GM12874 (cell line): ENCODE measurements at regions not wholly inside any gene's neighbourhood (a gene's known extent, or its start where the extent isn't known, plus 50 kb on each side); places are given as distances from the start of the nearest gene placed in this dataset.

Source experiments
- TF ChIP-seq, protein P1 (sequence below): IDR thresholded peaks from 2 replicates; pipeline ENCODE4 v1.5.1; 2011; ENCODE audit warnings: low read depth, mild to moderate bottlenecking, control low read depth, low read length, moderate library complexity; ENCODE audit not compliant: insufficient read depth

DNA sequence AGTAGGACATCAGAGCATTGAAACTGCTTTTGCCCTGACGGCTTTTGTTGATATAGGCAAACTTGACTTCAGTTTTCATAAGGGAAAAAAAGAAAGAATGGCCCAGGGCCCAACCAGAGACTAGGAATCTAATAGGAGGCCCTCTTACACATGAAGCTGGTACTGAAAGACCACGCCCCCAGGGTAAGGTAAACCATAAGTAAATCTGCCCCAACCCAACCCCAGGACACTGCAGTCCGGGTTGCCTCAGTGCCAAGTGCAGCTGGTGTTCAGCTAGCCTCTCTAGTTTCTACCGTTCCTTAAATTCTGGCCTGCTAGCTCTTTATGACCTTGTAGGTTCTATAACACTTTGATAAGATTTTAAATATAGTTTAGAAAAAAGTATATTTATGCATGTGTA, 136.7 kb downstream of the AQP9 start:
- TF ChIP-seq, protein P1, sequence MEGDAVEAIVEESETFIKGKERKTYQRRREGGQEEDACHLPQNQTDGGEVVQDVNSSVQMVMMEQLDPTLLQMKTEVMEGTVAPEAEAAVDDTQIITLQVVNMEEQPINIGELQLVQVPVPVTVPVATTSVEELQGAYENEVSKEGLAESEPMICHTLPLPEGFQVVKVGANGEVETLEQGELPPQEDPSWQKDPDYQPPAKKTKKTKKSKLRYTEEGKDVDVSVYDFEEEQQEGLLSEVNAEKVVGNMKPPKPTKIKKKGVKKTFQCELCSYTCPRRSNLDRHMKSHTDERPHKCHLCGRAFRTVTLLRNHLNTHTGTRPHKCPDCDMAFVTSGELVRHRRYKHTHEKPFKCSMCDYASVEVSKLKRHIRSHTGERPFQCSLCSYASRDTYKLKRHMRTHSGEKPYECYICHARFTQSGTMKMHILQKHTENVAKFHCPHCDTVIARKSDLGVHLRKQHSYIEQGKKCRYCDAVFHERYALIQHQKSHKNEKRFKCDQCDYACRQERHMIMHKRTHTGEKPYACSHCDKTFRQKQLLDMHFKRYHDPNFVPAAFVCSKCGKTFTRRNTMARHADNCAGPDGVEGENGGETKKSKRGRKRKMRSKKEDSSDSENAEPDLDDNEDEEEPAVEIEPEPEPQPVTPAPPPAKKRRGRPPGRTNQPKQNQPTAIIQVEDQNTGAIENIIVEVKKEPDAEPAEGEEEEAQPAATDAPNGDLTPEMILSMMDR: no peak

DNA sequence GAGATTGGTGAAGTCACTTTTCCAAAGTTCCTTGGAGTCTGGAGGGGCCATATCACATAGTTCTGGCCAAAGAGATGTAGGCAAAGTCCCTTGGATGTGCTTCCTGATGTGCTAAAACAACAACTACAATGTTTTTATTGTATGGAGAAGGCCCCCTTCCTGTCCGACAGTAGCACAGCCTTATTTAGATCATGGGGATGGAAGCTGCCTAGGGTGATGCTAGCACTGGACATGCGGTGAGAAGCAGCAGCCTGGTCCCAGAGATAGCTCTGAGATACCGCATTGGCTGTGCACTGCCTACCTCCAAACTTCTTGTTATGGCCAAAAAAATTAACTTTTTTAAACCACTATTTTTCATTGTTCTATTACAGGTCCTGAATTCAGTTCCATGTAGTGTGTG, 137.6 kb downstream of the AQP9 start:
- TF ChIP-seq, protein P1: no peak

DNA sequence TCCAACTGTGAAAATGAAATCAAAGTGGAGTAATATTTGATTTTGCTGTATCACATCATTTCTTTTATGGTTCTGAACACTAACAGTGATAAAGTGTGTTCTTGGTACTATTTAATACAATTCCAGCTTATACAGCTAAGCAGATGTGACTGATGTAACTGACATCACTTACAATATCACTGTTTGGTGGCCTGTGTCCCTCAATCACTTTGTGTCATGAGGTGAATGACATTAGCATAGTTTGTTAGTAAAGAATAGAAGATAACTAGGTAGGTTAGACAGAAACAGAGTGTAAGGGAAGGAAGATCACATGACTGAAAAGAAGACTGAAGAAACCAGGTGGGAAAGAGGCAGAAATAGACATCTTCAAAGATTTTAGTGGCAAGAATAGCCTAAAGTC, 138.7 kb downstream of the AQP9 start:
- TF ChIP-seq, protein P1: no peak

DNA sequence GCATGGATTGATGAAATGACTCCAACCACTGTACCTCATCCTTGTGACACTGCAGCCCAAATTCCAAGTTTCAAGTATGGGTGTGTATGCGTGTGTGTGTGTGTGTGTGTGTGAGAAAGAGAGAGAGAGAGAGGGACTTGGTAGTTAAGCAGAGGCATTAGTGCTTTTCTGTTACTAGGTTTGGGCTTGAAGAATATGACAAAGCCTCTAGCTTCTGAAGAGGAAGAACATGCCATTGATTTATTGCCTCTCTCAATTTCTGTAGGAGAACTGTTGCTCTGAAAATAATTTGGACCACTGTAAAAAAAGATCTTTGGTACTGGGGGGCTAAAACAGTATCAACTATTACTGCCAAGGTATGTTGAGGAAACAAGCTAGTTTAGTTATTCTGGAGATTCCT, 139.2 kb downstream of the AQP9 start:
- TF ChIP-seq, protein P1: no peak

DNA sequence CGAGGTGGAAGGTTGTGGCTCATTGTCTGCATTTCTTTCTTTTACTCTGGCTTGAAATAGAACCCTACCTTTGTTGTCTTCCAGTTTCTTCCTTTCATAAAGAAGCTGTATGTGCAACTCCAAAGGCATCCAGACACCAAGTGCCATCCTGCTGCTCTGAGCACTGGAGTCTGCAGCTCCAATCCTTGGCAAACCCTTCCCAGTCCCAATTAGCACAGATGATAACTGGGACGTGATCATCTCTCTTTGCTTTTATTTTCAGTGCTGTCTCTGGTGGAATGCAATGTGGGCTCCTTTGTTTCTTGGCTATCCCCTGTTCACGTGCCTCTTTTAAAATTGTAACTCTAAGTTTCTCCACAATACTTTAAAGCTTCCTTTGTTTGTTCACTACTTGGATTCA, 140.9 kb downstream of the AQP9 start:
- TF ChIP-seq, protein P1: no peak

DNA sequence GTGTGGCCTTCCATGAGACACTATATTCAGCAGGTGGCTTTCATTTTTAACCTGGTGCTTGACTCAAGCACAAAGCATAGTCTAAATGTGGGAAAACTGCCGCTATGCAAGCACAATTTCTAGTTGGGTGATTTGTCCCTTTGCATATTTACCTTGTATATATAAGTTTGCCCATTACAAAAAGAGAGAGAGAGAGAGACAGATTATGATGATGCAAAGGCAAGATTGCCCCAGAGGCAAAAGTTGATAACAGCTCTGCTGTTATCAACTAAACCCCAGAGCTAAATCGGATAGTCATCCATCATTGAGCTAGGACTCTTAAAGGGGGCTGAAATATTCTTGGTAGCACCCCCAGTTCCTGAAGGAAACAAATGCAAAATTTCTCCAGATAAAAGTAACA, 141.5 kb downstream of the AQP9 start:
- TF ChIP-seq, protein P1: no peak

DNA sequence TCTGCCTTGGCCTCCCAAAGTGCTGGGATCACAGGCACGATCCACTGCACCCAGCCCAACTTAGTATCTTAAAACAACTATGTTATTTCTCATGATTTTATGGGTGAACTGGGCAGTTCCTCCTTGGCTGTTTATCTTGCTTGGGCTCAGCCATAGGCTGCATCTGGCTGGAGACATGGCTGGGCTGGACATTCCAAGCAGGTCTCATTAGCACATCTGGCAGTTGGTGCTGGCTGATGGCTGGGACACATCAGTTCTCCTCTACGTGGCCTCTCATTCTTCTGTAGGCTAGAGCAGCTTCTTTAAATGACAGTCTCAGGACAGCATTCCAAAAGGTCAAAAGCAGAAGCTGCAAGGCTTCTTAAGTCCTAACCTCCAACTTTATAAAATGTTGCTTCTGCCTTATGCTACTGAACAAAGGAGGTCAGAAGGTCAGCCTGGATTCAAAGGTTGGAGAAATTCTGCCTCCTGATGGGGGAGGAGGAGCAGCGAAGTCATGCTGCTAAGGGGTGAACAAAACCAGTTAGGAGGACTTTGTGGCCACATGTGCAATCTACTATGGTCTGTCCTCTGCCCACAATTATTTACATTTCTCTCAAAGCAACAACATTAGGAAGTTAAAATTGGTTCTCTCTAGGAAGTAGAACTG, 144.0 kb downstream of the AQP9 start:
- TF ChIP-seq, protein P1: no peak
